GM12865 (cell line): ENCODE measurements at regions not wholly inside any gene's neighbourhood (a gene's known extent, or its start where the extent isn't known, plus 50 kb on each side); places are given as distances from the start of the nearest gene placed in this dataset.

Source experiments
- DNase-seq: peaks from one replicate; pipeline ENCODE4 v3.0.0; 2010; ENCODE audit warnings: low read depth
- H3K4me3 ChIP-seq: 2 replicates; pipeline ENCODE4 v1.5.1; 2011; ENCODE audit warnings: mild to moderate bottlenecking, low read depth, low read length, control low read depth
- TF ChIP-seq, protein P1 (sequence below): IDR thresholded peaks from 2 replicates; pipeline ENCODE4 v1.5.1; 2011; ENCODE audit warnings: low read length, control low read depth, low read depth, inconsistent platforms; ENCODE audit not compliant: insufficient read depth; ENCODE audit errors: missing control alignments

DNA sequence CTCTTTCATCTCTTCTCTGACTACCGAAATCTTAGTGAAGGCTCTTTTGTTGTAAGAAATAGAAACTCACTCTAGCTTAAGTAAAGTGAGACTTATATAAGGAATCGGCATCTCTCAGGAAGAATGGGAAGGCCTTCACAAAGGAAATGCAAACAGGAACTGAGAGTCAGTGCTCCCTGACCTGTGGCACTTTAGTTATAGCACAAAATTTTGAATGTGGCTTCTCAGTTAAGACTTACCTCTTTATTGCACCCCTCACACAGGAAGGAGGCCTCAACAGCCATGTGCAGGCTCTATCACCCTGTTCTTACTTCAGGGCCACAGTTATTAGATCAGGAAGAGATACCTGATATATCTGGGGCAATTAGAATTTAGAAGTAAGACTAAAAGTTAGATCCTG lies 224.7 kb upstream of the EGLN3 start:
- no peak overlapping the region for H3K4me3 ChIP-seq
- DNase-seq: peak; percentile 40

DNA sequence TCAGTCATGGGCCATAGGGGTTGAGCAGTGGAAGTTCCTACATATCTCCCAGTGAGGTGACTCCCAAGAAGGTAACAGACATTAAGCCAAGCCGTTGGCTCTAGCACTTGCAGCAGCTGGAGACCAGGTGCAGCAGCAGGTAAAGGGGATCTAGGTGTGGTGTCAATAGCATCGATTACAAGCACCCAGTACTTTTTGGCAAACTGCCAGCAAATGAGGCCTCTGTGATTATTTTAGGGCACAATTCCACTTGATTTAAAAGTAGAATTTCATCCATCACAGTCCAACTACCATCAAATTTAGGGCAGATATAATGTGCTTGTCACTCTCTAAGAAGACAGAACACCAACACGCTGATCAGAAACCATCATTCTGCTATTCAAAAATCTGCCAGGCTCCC lies 224.1 kb upstream of the EGLN3 start:
- TF ChIP-seq, protein P1, sequence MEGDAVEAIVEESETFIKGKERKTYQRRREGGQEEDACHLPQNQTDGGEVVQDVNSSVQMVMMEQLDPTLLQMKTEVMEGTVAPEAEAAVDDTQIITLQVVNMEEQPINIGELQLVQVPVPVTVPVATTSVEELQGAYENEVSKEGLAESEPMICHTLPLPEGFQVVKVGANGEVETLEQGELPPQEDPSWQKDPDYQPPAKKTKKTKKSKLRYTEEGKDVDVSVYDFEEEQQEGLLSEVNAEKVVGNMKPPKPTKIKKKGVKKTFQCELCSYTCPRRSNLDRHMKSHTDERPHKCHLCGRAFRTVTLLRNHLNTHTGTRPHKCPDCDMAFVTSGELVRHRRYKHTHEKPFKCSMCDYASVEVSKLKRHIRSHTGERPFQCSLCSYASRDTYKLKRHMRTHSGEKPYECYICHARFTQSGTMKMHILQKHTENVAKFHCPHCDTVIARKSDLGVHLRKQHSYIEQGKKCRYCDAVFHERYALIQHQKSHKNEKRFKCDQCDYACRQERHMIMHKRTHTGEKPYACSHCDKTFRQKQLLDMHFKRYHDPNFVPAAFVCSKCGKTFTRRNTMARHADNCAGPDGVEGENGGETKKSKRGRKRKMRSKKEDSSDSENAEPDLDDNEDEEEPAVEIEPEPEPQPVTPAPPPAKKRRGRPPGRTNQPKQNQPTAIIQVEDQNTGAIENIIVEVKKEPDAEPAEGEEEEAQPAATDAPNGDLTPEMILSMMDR: no peak
- no peak overlapping the region for H3K4me3 ChIP-seq
- no peak for DNase-seq

More for the DNA sequence above, 224.7 kb upstream of the EGLN3 start:
- TF ChIP-seq, protein P1: no peak

DNA sequence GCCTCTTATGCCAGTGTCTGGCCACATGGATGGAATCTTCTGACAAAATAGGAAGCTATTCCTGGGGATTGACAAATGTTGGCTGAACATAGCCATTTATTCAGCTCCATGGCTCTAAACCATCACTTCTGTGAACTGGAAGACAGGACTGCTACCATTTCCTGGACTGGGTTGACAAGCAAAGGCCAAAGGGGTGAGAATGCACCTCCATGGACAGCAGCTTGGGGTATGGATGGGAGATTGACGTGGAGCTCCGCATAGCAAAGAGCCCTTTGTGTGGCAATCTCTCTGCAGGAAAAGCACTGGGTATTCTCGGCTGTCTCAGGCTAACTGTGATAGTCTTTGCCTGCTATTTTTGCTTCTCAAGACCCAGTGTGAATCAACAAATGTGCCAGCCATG lies 223.0 kb upstream of the EGLN3 start:
- DNase-seq: no peak
- TF ChIP-seq, protein P1: no peak
- H3K4me3 ChIP-seq: no peak overlapping the region

DNA sequence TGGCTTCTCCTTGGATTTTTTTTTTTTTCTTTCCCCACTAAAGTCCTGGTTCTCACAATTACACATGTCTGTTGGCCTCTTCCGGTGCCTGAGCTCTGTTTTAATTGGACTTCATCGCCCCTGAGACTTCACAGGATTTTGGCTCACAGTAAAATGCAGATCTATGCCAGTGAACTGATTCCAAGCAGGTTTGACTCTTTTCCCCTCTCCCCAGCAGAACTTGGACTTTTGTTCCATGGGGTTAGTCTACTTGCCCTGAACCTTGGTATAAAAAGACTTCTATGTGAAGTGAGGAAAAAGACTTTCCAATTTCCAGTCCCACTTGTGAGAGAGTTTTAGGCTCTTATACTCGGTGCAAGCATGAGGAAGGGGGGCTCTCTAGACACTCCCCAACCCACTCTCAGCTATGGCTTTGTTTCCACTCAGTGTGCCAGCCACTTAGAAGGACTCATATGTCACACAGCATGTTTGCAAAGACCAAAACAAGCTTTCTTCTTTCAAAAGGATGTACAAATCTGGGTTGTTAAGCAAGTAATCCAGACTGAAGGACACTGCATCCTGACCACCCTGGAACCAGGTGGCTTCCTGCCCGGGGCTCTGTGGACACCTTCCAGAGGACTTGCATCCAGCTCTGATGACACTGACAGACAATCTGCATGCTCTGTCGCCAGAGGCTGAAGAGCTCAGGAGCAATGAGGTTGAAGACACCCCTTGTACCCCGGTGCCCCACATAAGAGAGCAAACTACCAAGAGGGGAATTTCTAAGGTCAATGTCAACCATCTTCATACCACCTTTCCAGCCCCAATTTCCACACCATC lies 221.9 kb upstream of the EGLN3 start:
- no peak overlapping the region for H3K4me3 ChIP-seq
- TF ChIP-seq, protein P1: no peak
- no peak for DNase-seq

DNA sequence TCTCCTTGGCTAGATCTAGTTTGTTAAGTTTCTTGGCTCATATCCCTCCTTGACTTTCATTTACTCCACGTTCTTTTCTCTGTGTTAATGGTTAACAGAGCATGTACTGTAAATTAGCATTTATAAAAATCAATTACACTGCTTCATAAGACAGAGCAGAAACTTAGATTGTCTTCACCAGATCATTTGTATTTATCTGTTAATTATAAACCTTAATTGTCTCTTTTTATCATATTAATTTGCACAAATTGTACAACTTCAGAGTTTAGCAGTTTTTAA lies 221.2 kb upstream of the EGLN3 start:
- TF ChIP-seq, protein P1: no peak
- DNase-seq: no peak
- no peak overlapping the region for H3K4me3 ChIP-seq

DNA sequence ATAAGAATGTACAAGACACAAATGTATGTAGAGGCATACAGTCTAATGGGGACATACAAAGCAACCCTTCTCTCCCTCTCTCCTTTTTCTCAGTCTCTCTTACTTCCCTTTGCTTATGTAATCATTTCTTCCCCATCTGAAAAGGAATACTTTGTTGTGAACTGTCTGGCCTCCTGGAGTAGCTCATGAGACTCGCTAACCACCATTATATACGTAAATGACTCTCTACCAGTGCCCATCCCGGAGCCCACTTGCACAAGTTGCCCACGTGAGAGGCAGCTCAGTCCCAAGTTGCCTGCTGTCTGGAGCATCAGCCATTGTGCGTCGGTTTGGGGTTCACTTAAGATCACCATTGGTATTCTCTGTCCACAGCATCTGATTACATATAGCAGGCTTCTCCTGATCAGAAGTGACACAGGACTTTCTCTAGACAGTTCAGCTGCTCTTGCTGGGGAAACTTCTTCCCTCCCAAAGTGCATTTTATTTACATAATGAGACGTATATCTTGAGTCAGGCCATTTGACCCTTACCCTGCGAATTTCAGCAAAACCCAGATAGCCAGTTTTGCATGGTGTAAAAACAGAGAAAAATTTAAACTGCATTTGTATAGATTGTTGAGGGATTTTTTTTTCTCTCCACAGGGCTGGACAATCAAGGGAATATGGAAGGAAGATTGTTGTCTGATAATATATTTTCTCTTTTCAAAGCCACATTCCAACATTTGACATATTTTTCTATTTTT lies 220.7 kb upstream of the EGLN3 start:
- TF ChIP-seq, protein P1: no peak
- no peak for DNase-seq
- no peak overlapping the region for H3K4me3 ChIP-seq
